ENCODE measurements at regions not wholly inside any gene's neighbourhood (a gene's known extent, or its start where the extent isn't known, plus 50 kb on each side); places are given as distances from the start of the nearest gene placed in this dataset.

DNA sequence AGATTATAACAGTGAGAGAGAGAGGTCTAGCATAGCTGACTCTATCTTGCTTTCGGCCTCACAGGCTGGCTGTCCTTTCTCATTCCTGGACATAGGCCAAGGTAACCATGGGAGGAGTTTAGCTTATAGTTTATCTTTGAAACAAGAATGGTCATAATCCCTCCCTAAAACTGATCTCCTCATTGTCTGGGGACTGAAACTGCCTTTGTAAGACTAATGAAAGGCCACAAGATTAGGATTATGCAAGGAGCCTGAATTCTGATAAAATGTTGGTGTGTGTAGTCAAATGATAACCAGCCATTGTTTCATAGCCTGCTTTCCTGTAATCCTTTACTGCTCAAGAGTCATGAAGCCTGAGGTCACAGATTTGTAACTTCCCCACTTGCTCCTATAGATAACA is 131.9 kb upstream of the LYPLAL1 start:
- Histone ChIP-seq H3K4me2 (ENCODE audit: low read depth, low read length) (no peak overlapping the region), H3K4me3 (ENCODE audit: low read length) (no peak overlapping the region), H3K9ac (ENCODE audit: low read length) (no peak overlapping the region), H3F3A (ENCODE audit: insufficient read depth, low read length) (no peaks in the 10 kb centered on the region), H3K4me1 (ENCODE audit: low read length) (no peaks in the 10 kb centered on the region), H3K9me2 (replicated peaks; ENCODE audit: insufficient read depth, low read length) (no peaks in the 10 kb centered on the region), H3K79me2 (ENCODE audit: low read length) (no peaks in the 10 kb centered on the region), H3K27me3 (replicated peaks; ENCODE audit: insufficient read depth, low read length) (no peaks in the 10 kb centered on the region), H3K9me3 (replicated peaks; ENCODE audit: insufficient read depth, low read length) (no peaks in the 10 kb centered on the region), H2AFZ (ENCODE audit: low read length) (no peak overlapping the region), H3K27ac (ENCODE audit: low read length) (no peak overlapping the region), H4K20me1 (ENCODE audit: insufficient read depth, low read length) (no peaks in the 10 kb centered on the region), H3K36me3 (replicated peaks; ENCODE audit: insufficient read depth, low read length) (no peaks in the 10 kb centered on the region)
- DNase-seq = no peak
- no peak for TF ChIP-seq EZH2 (optimal IDR thresholded peaks at IDR 0.05; ENCODE audit: low read depth, low read length)

GRCh38 chr1:219042769-219043168 is 130.9 kb upstream of the LYPLAL1 start:
- Histone ChIP-seq H3K4me1 (ENCODE audit: low read length) (no peaks in the 10 kb centered on the region), H3K36me3 (replicated peaks; ENCODE audit: insufficient read depth, low read length) (no peaks in the 10 kb centered on the region), H3K27me3 (replicated peaks; ENCODE audit: insufficient read depth, low read length) (no peaks in the 10 kb centered on the region), H3K9me3 (replicated peaks; ENCODE audit: insufficient read depth, low read length) (no peaks in the 10 kb centered on the region), H3K4me2 (ENCODE audit: low read depth, low read length) (no peak overlapping the region), H3K4me3 (ENCODE audit: low read length) (no peak overlapping the region), H3K9ac (ENCODE audit: low read length) (no peak overlapping the region), H3K9me2 (replicated peaks; ENCODE audit: insufficient read depth, low read length) (no peaks in the 10 kb centered on the region), H3K27ac (ENCODE audit: low read length) (no peak overlapping the region), H3F3A (ENCODE audit: insufficient read depth, low read length) (no peaks in the 10 kb centered on the region), H4K20me1 (ENCODE audit: insufficient read depth, low read length) (no peaks in the 10 kb centered on the region), H2AFZ (ENCODE audit: low read length) (no peak overlapping the region), H3K79me2 (ENCODE audit: low read length) (no peaks in the 10 kb centered on the region)
- no peak for DNase-seq
- TF ChIP-seq EZH2 (optimal IDR thresholded peaks at IDR 0.05; ENCODE audit: low read depth, low read length) (no peak), EZH2phosphoT487 (IDR thresholded peaks at IDR 0.05; ENCODE audit: low read length) (no peak), CTCF (IDR thresholded peaks at IDR 0.05; ENCODE audit: low read length) (no peak)

GRCh38 chr1:219045246-219045645 is 128.4 kb upstream of the LYPLAL1 start:
- Histone ChIP-seq H3K9me2 (replicated peaks; ENCODE audit: insufficient read depth, low read length) (no peaks in the 10 kb centered on the region), H2AFZ (ENCODE audit: low read length) (no peak overlapping the region), H3K27me3 (replicated peaks; ENCODE audit: insufficient read depth, low read length) (no peaks in the 10 kb centered on the region), H3K79me2 (ENCODE audit: low read length) (no peaks in the 10 kb centered on the region), H3K36me3 (replicated peaks; ENCODE audit: insufficient read depth, low read length) (no peaks in the 10 kb centered on the region), H3K9ac (ENCODE audit: low read length) (no peak overlapping the region), H3K4me3 (ENCODE audit: low read length) (no peak overlapping the region), H3K4me1 (ENCODE audit: low read length) (no peaks in the 10 kb centered on the region), H3F3A (ENCODE audit: insufficient read depth, low read length) (no peaks in the 10 kb centered on the region), H3K4me2 (ENCODE audit: low read depth, low read length) (no peak overlapping the region), H3K9me3 (replicated peaks; ENCODE audit: insufficient read depth, low read length) (no peaks in the 10 kb centered on the region), H4K20me1 (ENCODE audit: insufficient read depth, low read length) (no peaks in the 10 kb centered on the region), H3K27ac (ENCODE audit: low read length) (no peak overlapping the region)
- no peak for DNase-seq
- no peak for TF ChIP-seq CTCF (IDR thresholded peaks at IDR 0.05; ENCODE audit: low read length)

GRCh38 chr1:219049501-219049900 is 124.2 kb upstream of the LYPLAL1 start:
- Histone ChIP-seq H3K4me3 (ENCODE audit: low read length) (no peak overlapping the region), H3K9me2 (replicated peaks; ENCODE audit: insufficient read depth, low read length) (no peaks in the 10 kb centered on the region), H3K4me2 (ENCODE audit: low read depth, low read length) (no peak overlapping the region), H4K20me1 (ENCODE audit: insufficient read depth, low read length) (no peaks in the 10 kb centered on the region), H2AFZ (ENCODE audit: low read length) (no peak overlapping the region), H3K27ac (ENCODE audit: low read length) (no peak overlapping the region), H3K36me3 (replicated peaks; ENCODE audit: insufficient read depth, low read length) (no peaks in the 10 kb centered on the region), H3K9me3 (replicated peaks; ENCODE audit: insufficient read depth, low read length) (no peaks in the 10 kb centered on the region), H3K79me2 (ENCODE audit: low read length) (no peaks in the 10 kb centered on the region), H3K4me1 (ENCODE audit: low read length) (no peaks in the 10 kb centered on the region), H3K9ac (ENCODE audit: low read length) (no peak overlapping the region), H3K27me3 (replicated peaks; ENCODE audit: insufficient read depth, low read length) (no peaks in the 10 kb centered on the region), H3F3A (ENCODE audit: insufficient read depth, low read length) (no peaks in the 10 kb centered on the region)
- no peak for TF ChIP-seq EZH2phosphoT487 (IDR thresholded peaks at IDR 0.05; ENCODE audit: low read length)
- TF ChIP-seq EZH2 (optimal IDR thresholded peaks at IDR 0.05; ENCODE audit: low read depth, low read length) = no peak
- no peak for TF ChIP-seq CTCF (IDR thresholded peaks at IDR 0.05; ENCODE audit: low read length)
- DNase-seq = no peak

Measured in MM.1S (cell line).